ENCODE measurements at regions not wholly inside any gene's neighbourhood (a gene's known extent, or its start where the extent isn't known, plus 50 kb on each side); places are given as distances from the start of the nearest gene placed in this dataset.

DNA sequence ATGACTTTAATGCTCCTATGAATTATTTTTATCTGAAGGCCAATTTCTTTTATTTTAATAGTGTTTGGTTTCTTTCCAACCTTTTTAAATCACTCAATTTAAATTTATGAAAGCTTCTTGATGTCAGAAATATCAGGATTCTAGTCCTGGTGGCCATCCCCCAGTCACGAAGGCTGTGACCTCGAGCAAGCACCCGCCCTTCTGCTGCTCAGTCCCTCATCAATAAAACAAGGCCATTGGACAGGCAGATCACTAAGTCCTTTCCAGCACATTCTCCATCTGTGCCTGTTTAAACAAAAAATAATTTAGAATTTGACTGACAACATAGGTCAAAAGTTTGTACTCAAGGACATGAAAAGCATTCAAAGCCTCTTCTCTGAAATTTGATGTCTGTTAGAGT is 483.6 kb upstream of the VRK2 start:
- Mint-ChIP-seq H3K27me3 (ENCODE audit: unreplicated experiment) (no peaks in the 10 kb centered on the region), H3K9me3 (ENCODE audit: unreplicated experiment) (no peaks in the 10 kb centered on the region), H3K4me3 (ENCODE audit: unreplicated experiment) (no peak overlapping the region), H3K27ac (ENCODE audit: unreplicated experiment) (no peak overlapping the region), H3K4me1 (ENCODE audit: unreplicated experiment) (no peaks in the 10 kb centered on the region), H3K36me3 (ENCODE audit: low read depth, unreplicated experiment) (no peaks in the 10 kb centered on the region)
- no peak for TF ChIP-seq CTCF (IDR thresholded peaks at IDR 0.05; ENCODE audit: unreplicated experiment)
- DNase-seq (ENCODE audit: low spot score), result no peak

DNA sequence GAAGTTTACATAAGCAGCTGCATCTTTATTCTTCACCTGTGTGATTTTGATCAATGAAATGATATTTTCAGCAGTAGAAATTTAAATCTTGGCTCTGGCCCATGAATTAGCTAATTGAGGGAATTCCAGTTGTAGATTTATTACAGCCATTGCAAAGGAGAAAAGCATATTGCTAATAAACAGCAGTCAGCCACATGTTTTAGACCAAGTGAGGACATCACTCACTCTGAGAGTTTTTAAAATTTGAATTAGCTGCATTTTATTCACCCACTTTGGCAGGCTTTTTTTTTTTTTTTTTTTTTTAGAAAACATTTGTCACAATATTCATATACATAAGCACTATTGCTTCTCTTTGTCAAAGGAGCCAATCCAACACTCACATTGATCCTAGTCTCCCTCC is 479.4 kb upstream of the VRK2 start:
- Mint-ChIP-seq H3K27me3 (ENCODE audit: unreplicated experiment) (no peaks in the 10 kb centered on the region), H3K36me3 (ENCODE audit: low read depth, unreplicated experiment) (no peaks in the 10 kb centered on the region), H3K4me3 (ENCODE audit: unreplicated experiment) (no peak overlapping the region), H3K27ac (ENCODE audit: unreplicated experiment) (no peak overlapping the region), H3K9me3 (ENCODE audit: unreplicated experiment) (no peaks in the 10 kb centered on the region), H3K4me1 (ENCODE audit: unreplicated experiment) (no peaks in the 10 kb centered on the region)
- TF ChIP-seq CTCF (IDR thresholded peaks at IDR 0.05; ENCODE audit: unreplicated experiment), result no peak
- no peak for DNase-seq (ENCODE audit: low spot score)

GRCh38 chr2:57569396-57569795 is 477.2 kb upstream of the VRK2 start:
- no peaks in the 10 kb centered on the region for H3K36me3 Mint-ChIP-seq (ENCODE audit: low read depth, unreplicated experiment)
- DNase-seq (ENCODE audit: low spot score), result no peak

GRCh38 chr2:57570961-57571360 is 475.6 kb upstream of the VRK2 start:
- H3K9me3 Mint-ChIP-seq (ENCODE audit: unreplicated experiment), result no peaks in the 10 kb centered on the region
- H3K36me3 Mint-ChIP-seq (ENCODE audit: low read depth, unreplicated experiment), result no peaks in the 10 kb centered on the region
- no peaks in the 10 kb centered on the region for H3K27me3 Mint-ChIP-seq (ENCODE audit: unreplicated experiment)
- H3K4me1 Mint-ChIP-seq (ENCODE audit: unreplicated experiment), result no peaks in the 10 kb centered on the region
- no peak for DNase-seq (ENCODE audit: low spot score)
- H3K4me3 Mint-ChIP-seq (ENCODE audit: unreplicated experiment), result no peak overlapping the region
- TF ChIP-seq CTCF (IDR thresholded peaks at IDR 0.05; ENCODE audit: unreplicated experiment), result no peak
- no peak overlapping the region for H3K27ac Mint-ChIP-seq (ENCODE audit: unreplicated experiment)

More at GRCh38 chr2:57569396-57569795, 477.2 kb upstream of the VRK2 start:
- Mint-ChIP-seq H3K27ac (ENCODE audit: unreplicated experiment) (no peak overlapping the region), H3K4me1 (ENCODE audit: unreplicated experiment) (no peaks in the 10 kb centered on the region), H3K4me3 (ENCODE audit: unreplicated experiment) (no peak overlapping the region), H3K27me3 (ENCODE audit: unreplicated experiment) (no peaks in the 10 kb centered on the region), H3K9me3 (ENCODE audit: unreplicated experiment) (no peaks in the 10 kb centered on the region)
- TF ChIP-seq CTCF (IDR thresholded peaks at IDR 0.05; ENCODE audit: unreplicated experiment), result no peak

GRCh38 chr2:57575700-57576268 is 470.8 kb upstream of the VRK2 start:
- Mint-ChIP-seq H3K36me3 (ENCODE audit: low read depth, unreplicated experiment) (no peaks in the 10 kb centered on the region), H3K27me3 (ENCODE audit: unreplicated experiment) (no peaks in the 10 kb centered on the region), H3K9me3 (ENCODE audit: unreplicated experiment) (no peaks in the 10 kb centered on the region), H3K4me3 (ENCODE audit: unreplicated experiment) (no peak overlapping the region), H3K4me1 (ENCODE audit: unreplicated experiment) (no peaks in the 10 kb centered on the region), H3K27ac (ENCODE audit: unreplicated experiment) (no peak overlapping the region)
- no peak for DNase-seq (ENCODE audit: low spot score)
- TF ChIP-seq CTCF (IDR thresholded peaks at IDR 0.05; ENCODE audit: unreplicated experiment), result no peak
